Caco-2 (cell line): ENCODE measurements at regions not wholly inside any gene's neighbourhood (a gene's known extent, or its start where the extent isn't known, plus 50 kb on each side); places are given as distances from the start of the nearest gene placed in this dataset.
"Not testable (repeated sequence)": the region's sequence is repeated elsewhere in the genome, so short reads cannot be mapped to it uniquely, and the experiment has no call there.

ENCODE experiments used
- BruUV-seq: library from RNA; stranded (reverse); fragments of 400-500 nt; replicated peaks from 2 replicates; lab custom pipeline; 2021; lab: Mats Ljungman, UMichigan
- CTCF ChIA-PET: fragments of 300-600 bp; sonication (Branson Sonifier 250); formaldehyde crosslinking; loops from one replicate; lab custom pipeline; 2022; ENCODE audit warnings: antibody characterized with exemption; lab: Charles Lee
- POLR2A ChIA-PET: fragments of 300-600 bp; sonication (Branson Sonifier 250); formaldehyde crosslinking; loops from one replicate; lab custom pipeline; 2022; ENCODE audit warnings: antibody characterized with exemption; lab: Charles Lee
- DNase-seq, 2 experiments: peaks; one replicate each; pipeline versions ENCODE4 v3.0.0 to v3.0.0-alpha.2; 2020 to 2022
- H3K27me3 ChIP-seq: replicated peaks from 2 replicates; pipeline ENCODE4 v1.6.0; 2011; ENCODE audit warnings: low read length; ENCODE audit not compliant: control insufficient read depth, insufficient read depth
- H3K36me3 ChIP-seq: 2 replicates; pipeline ENCODE4 v1.5.1; 2011; ENCODE audit warnings: low read length; ENCODE audit not compliant: control insufficient read depth, insufficient read depth
- H3K4me1 ChIP-seq: fragments of 250-450 bp; sonication (Bioruptor Pico); 2 replicates; pipeline ENCODE4 v1.5.1; 2020; ENCODE audit warnings: mild to moderate bottlenecking
- H3K4me3 ChIP-seq: 2 replicates; pipeline ENCODE4 v1.5.1; 2011; ENCODE audit warnings: low read depth, mild to moderate bottlenecking, control low read depth, low read length
- H3K9me3 ChIP-seq: fragments of 250-450 bp; sonication (Bioruptor Pico); 2 replicates; pipeline ENCODE4 v1.5.1; 2020; ENCODE audit warnings: mild to moderate bottlenecking, moderate library complexity
- H3K27ac Mint-ChIP-seq: one replicate; pipeline ENCODE4 v1.8.0; 2022; ENCODE audit warnings: mixed read lengths; ENCODE audit not compliant: unreplicated experiment
- H3K27me3 Mint-ChIP-seq: one replicate; pipeline ENCODE4 v1.8.0; 2022; ENCODE audit warnings: mixed read lengths; ENCODE audit not compliant: insufficient read depth, unreplicated experiment
- H3K36me3 Mint-ChIP-seq: one replicate; pipeline ENCODE4 v1.8.0; 2022; ENCODE audit warnings: mild to moderate bottlenecking, mixed read lengths; ENCODE audit not compliant: insufficient read depth, unreplicated experiment
- H3K4me1 Mint-ChIP-seq: one replicate; pipeline ENCODE4 v1.8.0; 2022; ENCODE audit warnings: low read depth, mixed read lengths; ENCODE audit not compliant: unreplicated experiment
- H3K4me3 Mint-ChIP-seq: one replicate; pipeline ENCODE4 v1.8.0; 2022; ENCODE audit warnings: mild to moderate bottlenecking, moderate library complexity, mixed read lengths; ENCODE audit not compliant: unreplicated experiment
- H3K9me3 Mint-ChIP-seq: one replicate; pipeline ENCODE4 v1.8.0; 2022; ENCODE audit warnings: mixed read lengths; ENCODE audit not compliant: unreplicated experiment
- CTCF ChIP-seq, 2 experiments: fragments of 200-600 bp in 1 of 2; IDR thresholded peaks; 1 replicate in 1 of 2; 2 replicates in 1 of 2; pipeline versions ENCODE4 v1.5.1 to v1.8.0; 2011 to 2022; ENCODE audit warnings: antibody characterized with exemption in 1 of 2, control low read depth in 1 of 2, inconsistent platforms in 1 of 2, low read depth in 1 of 2, low read length in 1 of 2, mild to moderate bottlenecking in 1 of 2, moderate library complexity in 1 of 2; ENCODE audit not compliant: insufficient read depth in 1 of 2, severe bottlenecking in 1 of 2, unreplicated experiment in 1 of 2
- intact Hi-C: fragments of 100-400 bp; cut with micrococcal nuclease; formaldehyde crosslinking; loops from one replicate; pipeline ENCODE4 v1.10.0; 2022; ENCODE audit not compliant: unreplicated experiment

GRCh38 chr18:34947711-34948125 lies 93.5 kb upstream of the MAPRE2 start:
- peaks cover 8% of the 10 kb centered on the region for H3K4me1 ChIP-seq
- no peak overlapping the region for H3K4me3 ChIP-seq
- no peaks in the 10 kb centered on the region for H3K27me3 ChIP-seq
- ChIA-PET POLR2A (no interaction called here), CTCF (no interaction called here)
- Mint-ChIP-seq H3K4me1 (peaks cover 5% of the 10 kb centered on the region), H3K9me3 (no peaks in the 10 kb centered on the region), H3K36me3 (no peaks in the 10 kb centered on the region), H3K27me3 (no peaks in the 10 kb centered on the region), H3K27ac (no peak overlapping the region), H3K4me3 (no peak overlapping the region)
- no peaks in the 10 kb centered on the region for H3K36me3 ChIP-seq
- BruUV-seq, result no TSS peak
- no peak for DNase-seq
- no peak for TF ChIP-seq CTCF (IDR thresholded peaks at IDR 0.05; ENCODE audit: insufficient read depth in 1 of 2, low read depth in 1 of 2, low read length in 1 of 2, severe bottlenecking in 1 of 2, unreplicated experiment in 1 of 2)
- intact Hi-C loops, result loop anchor here (10.0 kb wide), 1 partner anchor 197 kb away; no protein-coding TSS in a partner anchor
- H3K9me3 ChIP-seq, result no peaks in the 10 kb centered on the region

- intact Hi-C loops, result no loop called here
- POLR2A ChIA-PET, result no interaction called here
- Mint-ChIP-seq H3K36me3 (no peaks in the 10 kb centered on the region), H3K27me3 (no peaks in the 10 kb centered on the region), H3K9me3 (no peaks in the 10 kb centered on the region), H3K27ac (no peak overlapping the region), H3K4me1 (no peaks in the 10 kb centered on the region), H3K4me3 (no peak overlapping the region)
- no peaks in the 10 kb centered on the region for H3K36me3 ChIP-seq
- DNase-seq, result no peak
- no peaks in the 10 kb centered on the region for H3K27me3 ChIP-seq
- H3K9me3 ChIP-seq, result no peaks in the 10 kb centered on the region
- BruUV-seq, result no TSS peak
- no peak for TF ChIP-seq CTCF (IDR thresholded peaks at IDR 0.05; ENCODE audit: insufficient read depth in 1 of 2, low read depth in 1 of 2, low read length in 1 of 2, severe bottlenecking in 1 of 2, unreplicated experiment in 1 of 2)
- CTCF ChIA-PET, result no interaction called here
- no peak overlapping the region for H3K4me3 ChIP-seq
- peaks cover 8% of the 10 kb centered on the region for H3K4me1 ChIP-seq
Observed at GRCh38 chr18:34951625-34952379, 89.4 kb upstream of the MAPRE2 start.

- Mint-ChIP-seq H3K27ac (no peak overlapping the region), H3K27me3 (no peaks in the 10 kb centered on the region), H3K9me3 (no peaks in the 10 kb centered on the region), H3K36me3 (no peaks in the 10 kb centered on the region), H3K4me1 (peaks cover 4% of the 10 kb centered on the region), H3K4me3 (no peak overlapping the region)
- H3K36me3 ChIP-seq, result no peaks in the 10 kb centered on the region
- H3K4me1 ChIP-seq, result peaks cover 11% of the 10 kb centered on the region
- TF ChIP-seq CTCF (IDR thresholded peaks at IDR 0.05; ENCODE audit: insufficient read depth in 1 of 2, low read depth in 1 of 2, low read length in 1 of 2, severe bottlenecking in 1 of 2, unreplicated experiment in 1 of 2), result no peak
- intact Hi-C loops, result no loop called here
- no peaks in the 10 kb centered on the region for H3K9me3 ChIP-seq
- no peak overlapping the region for H3K4me3 ChIP-seq
- DNase-seq, result no peak
- CTCF ChIA-PET, result no interaction called here
- POLR2A ChIA-PET, result no interaction called here
- H3K27me3 ChIP-seq, result no peaks in the 10 kb centered on the region
- no TSS peak for BruUV-seq
Observed at GRCh38 chr18:34953212-34953611, 88.0 kb upstream of the MAPRE2 start.

- POLR2A ChIA-PET, H3K9me3 Mint-ChIP-seq, H3K4me3 ChIP-seq, H3K36me3 Mint-ChIP-seq, H3K27ac Mint-ChIP-seq, H3K9me3 ChIP-seq, CTCF ChIA-PET, H3K27me3 Mint-ChIP-seq, H3K4me3 Mint-ChIP-seq, BruUV-seq, DNase-seq, H3K36me3 ChIP-seq, H3K27me3 ChIP-seq: not testable (repeated sequence)
- intact Hi-C loops, result loop anchor here (5.0 kb wide), 1 partner anchor 43 kb away; no protein-coding TSS in a partner anchor
- H3K4me1 Mint-ChIP-seq, result peaks cover 20% of the 10 kb centered on the region
- H3K4me1 ChIP-seq, result peaks cover 27% of the 10 kb centered on the region
Observed at GRCh38 chr18:34955494-34955893, 85.7 kb upstream of the MAPRE2 start.
